CD4-positive, alpha-beta T cell (primary cell): ENCODE measurements at regions not wholly inside any gene's neighbourhood (a gene's known extent, or its start where the extent isn't known, plus 50 kb on each side); places are given as distances from the start of the nearest gene placed in this dataset.

ENCODE experiments used
- ATAC-seq: fragments of 200-7000 bp; cut with Tn5 transposase; one replicate; pipeline ENCODE4 v1.10.0; 2022; ENCODE audit warnings: mild to moderate bottlenecking; ENCODE audit not compliant: poor library complexity
- CTCF ChIA-PET: fragments of 350-600 bp; sonication (Branson Sonifier 250); formaldehyde crosslinking; loops from one replicate; lab custom pipeline; 2021; ENCODE audit warnings: antibody characterized with exemption, inconsistent platforms; lab: Charles Lee
- POLR2A ChIA-PET: fragments of 350-600 bp; sonication (Branson Sonifier 250); formaldehyde crosslinking; loops from one replicate; lab custom pipeline; 2021; ENCODE audit warnings: antibody characterized with exemption, inconsistent platforms; lab: Charles Lee
- DNase-seq, 14 experiments: peaks; one replicate each; pipeline ENCODE4 v3.0.0-alpha.2; 2013 to 2020; ENCODE audit warnings: mixed read lengths in 2 of 14
- H3K27ac ChIP-seq, 2 donors: one replicate each; pipeline versions ENCODE4 v1.5.1 to v1.7.0; 2013; ENCODE audit warnings: low read length in 2 of 2, low read depth in 1 of 2, mild to moderate bottlenecking in 1 of 2
- H3K27me3 ChIP-seq, 2 experiments: 1 replicate in 1 of 2; 2 replicates in 1 of 2; pipeline versions ENCODE4 v1.6.1 to v1.7.0; 2013; ENCODE audit warnings: low read length in 2 of 2, control low read depth in 1 of 2, mild to moderate bottlenecking in 1 of 2, moderate library complexity in 1 of 2; ENCODE audit not compliant: insufficient read depth in 2 of 2, control insufficient read depth in 1 of 2
- H3K36me3 ChIP-seq: one replicate; pipeline ENCODE4 v1.6.1; 2013; ENCODE audit warnings: low read length, control low read depth; ENCODE audit not compliant: insufficient read depth
- H3K4me1 ChIP-seq: one replicate; pipeline ENCODE4 v1.6.1; 2013; ENCODE audit warnings: low read length, control low read depth; ENCODE audit not compliant: insufficient read depth
- H3K4me3 ChIP-seq: one replicate; pipeline ENCODE4 v1.5.1; 2013; ENCODE audit warnings: mild to moderate bottlenecking, low read length, moderate library complexity
- H3K9me3 ChIP-seq, 2 experiments: 1 replicate in 1 of 2; 2 replicates in 1 of 2; pipeline versions ENCODE4 v1.6.1 to v1.7.0; 2013; ENCODE audit warnings: low read length in 2 of 2, mild to moderate bottlenecking in 2 of 2, control low read depth in 1 of 2, moderate library complexity in 1 of 2; ENCODE audit not compliant: control insufficient read depth in 1 of 2, insufficient read depth in 1 of 2
- H3K27ac Mint-ChIP-seq: one replicate; pipeline ENCODE4 v1.8.0; 2020; ENCODE audit warnings: mixed read lengths
- H3K27me3 Mint-ChIP-seq: one replicate; pipeline ENCODE4 v1.8.0; 2021; ENCODE audit warnings: mixed read lengths
- H3K36me3 Mint-ChIP-seq: one replicate; pipeline ENCODE4 v1.8.0; 2021; ENCODE audit warnings: low read depth, mixed read lengths
- H3K4me1 Mint-ChIP-seq: one replicate; pipeline ENCODE4 v1.8.0; 2021; ENCODE audit warnings: low read depth, mixed read lengths
- H3K4me3 Mint-ChIP-seq: one replicate; pipeline ENCODE4 v1.8.0; 2020; ENCODE audit warnings: mild to moderate bottlenecking, mixed read lengths
- H3K9me3 Mint-ChIP-seq: one replicate; pipeline ENCODE4 v1.8.0; 2020; ENCODE audit warnings: mixed read lengths
- CTCF ChIP-seq: fragments of 200-600 bp; IDR thresholded peaks from one replicate; pipeline ENCODE4 v1.8.0; 2022; ENCODE audit warnings: antibody characterized with exemption, mild to moderate bottlenecking
- intact Hi-C, 2 experiments: fragments of 100-400 bp; cut with DNase I in 1 of 2; cut with micrococcal nuclease in 1 of 2; formaldehyde crosslinking; loops; one replicate each; pipeline versions ENCODE4 v1.15.1 to v1.9.0; 2023 to 2025; cut with DNase I, micrococcal nuclease

GRCh38 chr1:18535391-18536210, 54.9 kb downstream of the KLHDC7A start:
- no peak overlapping the region for H3K4me3 ChIP-seq
- ChIA-PET CTCF (no interaction called here), POLR2A (no interaction called here)
- Mint-ChIP-seq H3K36me3 (no peaks in the 10 kb centered on the region), H3K4me1 (no peaks in the 10 kb centered on the region), H3K9me3 (no peaks in the 10 kb centered on the region), H3K27ac (no peak overlapping the region), H3K4me3 (no peak overlapping the region), H3K27me3 (peaks cover 51% of the 10 kb centered on the region)
- DNase-seq: no peak
- no peak for TF ChIP-seq CTCF
- peaks cover 0 to under 1% of the 10 kb centered on the region in 2 experiments for H3K9me3 ChIP-seq
- H3K4me1 ChIP-seq: no peaks in the 10 kb centered on the region
- ATAC-seq: no peak
- H3K27me3 ChIP-seq: peaks cover 7 to 15% of the 10 kb centered on the region in 2 experiments
- H3K27ac ChIP-seq: no peak overlapping the region
- intact Hi-C loops: no loop called here
- H3K36me3 ChIP-seq: no peaks in the 10 kb centered on the region

GRCh38 chr1:18536356-18536755, 55.6 kb downstream of the KLHDC7A start:
- no peak overlapping the region for H3K27ac Mint-ChIP-seq
- ChIA-PET CTCF (no interaction called here), POLR2A (no interaction called here)
- ATAC-seq (no peak), DNase-seq (no peak)
- H3K4me1 Mint-ChIP-seq: no peaks in the 10 kb centered on the region
- Histone ChIP-seq H3K4me3 (no peak overlapping the region), H3K9me3 (peaks cover 0 to 8% of the 10 kb centered on the region in 2 experiments), H3K27me3 (peaks cover 7 to 15% of the 10 kb centered on the region in 2 experiments), H3K4me1 (no peaks in the 10 kb centered on the region), H3K27ac (no peak overlapping the region), H3K36me3 (no peaks in the 10 kb centered on the region)
- intact Hi-C loops: no loop called here
- no peak for TF ChIP-seq CTCF
- no peaks in the 10 kb centered on the region for H3K9me3 Mint-ChIP-seq
- H3K4me3 Mint-ChIP-seq: no peak overlapping the region
- peaks cover 51% of the 10 kb centered on the region for H3K27me3 Mint-ChIP-seq
- no peaks in the 10 kb centered on the region for H3K36me3 Mint-ChIP-seq

GRCh38 chr1:18536915-18537314, 56.2 kb downstream of the KLHDC7A start:
- H3K9me3 Mint-ChIP-seq: no peaks in the 10 kb centered on the region
- peaks cover 8 to 18% of the 10 kb centered on the region in 2 experiments for H3K27me3 ChIP-seq
- H3K36me3 ChIP-seq: no peaks in the 10 kb centered on the region
- CTCF ChIA-PET: no interaction called here
- no peak overlapping the region for H3K4me3 Mint-ChIP-seq
- DNase-seq (no peak), ATAC-seq (no peak)
- intact Hi-C loops: no loop called here
- POLR2A ChIA-PET: no interaction called here
- no peak overlapping the region for H3K27ac Mint-ChIP-seq
- H3K4me1 Mint-ChIP-seq: no peaks in the 10 kb centered on the region
- no peak overlapping the region for H3K27ac ChIP-seq
- H3K27me3 Mint-ChIP-seq: peaks cover 53% of the 10 kb centered on the region
- TF ChIP-seq CTCF: no peak
- no peak overlapping the region for H3K4me3 ChIP-seq
- H3K9me3 ChIP-seq: peaks cover 0 to 9% of the 10 kb centered on the region in 2 experiments
- H3K36me3 Mint-ChIP-seq: no peaks in the 10 kb centered on the region
- no peaks in the 10 kb centered on the region for H3K4me1 ChIP-seq
